HEK293T (cell line): ENCODE measurements at regions not wholly inside any gene's neighbourhood (a gene's known extent, or its start where the extent isn't known, plus 50 kb on each side); places are given as distances from the start of the nearest gene placed in this dataset.

Experiments
- CTCF ChIA-PET: fragments of 350-600 bp; formaldehyde crosslinking; extraction: SDS; loops from one replicate; lab custom pipeline; 2021; ENCODE audit warnings: antibody characterized with exemption, inconsistent platforms; lab: Yijun Ruan, JAX
- POLR2A ChIA-PET: fragments of 350-600 bp; formaldehyde crosslinking; extraction: SDS; loops from one replicate; lab custom pipeline; 2020; ENCODE audit warnings: antibody characterized with exemption, inconsistent platforms; lab: Yijun Ruan, JAX
- DNase-seq: peaks from one replicate; pipeline ENCODE4 v3.0.0; 2012; ENCODE audit warnings: mixed read lengths; ENCODE audit errors: extremely low spot score
- ARNT ChIP-seq: fragments of 450-650 bp; IDR thresholded peaks from 2 replicates; pipeline ENCODE4 v1.6.1; 2017; ENCODE audit warnings: mild to moderate bottlenecking
- BHLHE40 ChIP-seq: fragments of 450-650 bp; IDR thresholded peaks from 2 replicates; pipeline ENCODE4 v1.6.1; 2016; ENCODE audit warnings: mild to moderate bottlenecking, moderate library complexity, borderline replicate concordance
- CTBP1 ChIP-seq: fragments of 450-650 bp; IDR thresholded peaks from 2 replicates; pipeline ENCODE4 v1.6.1; 2016; ENCODE audit warnings: borderline replicate concordance
- ELF4 ChIP-seq: fragments of 450-650 bp; IDR thresholded peaks from 2 replicates; pipeline ENCODE4 v1.6.1; 2017; ENCODE audit warnings: antibody characterized with exemption
- FOXA1 ChIP-seq: fragments of 450-650 bp; IDR thresholded peaks from 2 replicates; pipeline ENCODE4 v1.6.1; 2016; ENCODE audit warnings: mild to moderate bottlenecking
- FOXK2 ChIP-seq: fragments of 450-650 bp; IDR thresholded peaks from 2 replicates; pipeline ENCODE4 v1.6.1; 2016; ENCODE audit warnings: mild to moderate bottlenecking
- FOXM1 ChIP-seq: fragments of 450-650 bp; IDR thresholded peaks from 2 replicates; pipeline ENCODE4 v1.6.1; 2017; ENCODE audit warnings: mild to moderate bottlenecking, borderline replicate concordance
- HDGF ChIP-seq: fragments of 450-650 bp; IDR thresholded peaks from 2 replicates; pipeline ENCODE4 v1.6.1; 2017; ENCODE audit warnings: antibody characterized with exemption, borderline replicate concordance
- L3MBTL2 ChIP-seq: fragments of 450-650 bp; conservative IDR thresholded peaks from 2 replicates; pipeline ENCODE4 v1.6.1; 2016; ENCODE audit warnings: mild to moderate bottlenecking
- LEF1 ChIP-seq: fragments of 450-650 bp; IDR thresholded peaks from 2 replicates; pipeline ENCODE4 v1.6.1; 2017; ENCODE audit warnings: mild to moderate bottlenecking, borderline replicate concordance
- NFRKB ChIP-seq: fragments of 450-650 bp; IDR thresholded peaks from 2 replicates; pipeline ENCODE4 v1.6.1; 2016; ENCODE audit warnings: mild to moderate bottlenecking, moderate library complexity
- PKNOX1 ChIP-seq: fragments of 450-650 bp; IDR thresholded peaks from 2 replicates; pipeline ENCODE4 v1.6.1; 2016
- SP1 ChIP-seq: fragments of 450-650 bp; IDR thresholded peaks from 2 replicates; pipeline ENCODE4 v1.6.1; 2017
- SUZ12 ChIP-seq: fragments of 450-650 bp; IDR thresholded peaks from 2 replicates; pipeline ENCODE4 v1.6.1; 2016; ENCODE audit warnings: mild to moderate bottlenecking
- TARDBP ChIP-seq: fragments of 450-650 bp; IDR thresholded peaks from 2 replicates; pipeline ENCODE4 v1.6.1; 2016
- ZNF384 ChIP-seq: fragments of 450-650 bp; IDR thresholded peaks from 2 replicates; pipeline ENCODE4 v1.6.1; 2016

DNA sequence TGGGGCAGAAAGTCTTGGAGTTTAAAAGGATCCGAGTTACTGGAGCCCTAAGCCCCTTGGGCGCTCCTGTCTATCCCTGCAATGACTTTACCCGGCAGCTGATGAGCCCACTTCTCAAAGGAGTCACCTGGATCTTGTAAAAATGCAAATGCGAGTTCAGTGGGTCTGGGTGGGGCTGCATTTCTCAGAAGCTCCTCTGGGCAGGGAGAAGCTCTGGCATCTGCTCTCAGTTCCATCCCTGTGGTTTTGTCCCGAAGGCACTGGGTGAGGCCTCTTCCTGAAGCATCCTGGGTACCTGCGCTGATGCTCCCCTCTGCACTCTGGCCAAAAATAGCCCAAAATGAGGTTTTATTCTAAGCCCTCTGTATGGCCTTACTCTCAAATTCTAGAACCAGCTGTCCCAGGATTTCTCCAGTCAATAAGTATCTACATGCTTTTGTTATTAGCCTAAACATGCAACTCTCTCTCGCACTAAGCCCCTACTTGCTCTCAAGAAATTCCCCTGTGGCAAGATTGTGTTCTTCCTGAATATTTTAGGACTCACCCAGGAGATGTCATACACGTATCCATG is 167.8 kb upstream of the APCDD1 start:
- TF ChIP-seq BHLHE40 (no peak), ZNF384 (no peak), L3MBTL2 (no peak), FOXA1 (no peak)
- CTCF ChIA-PET: no interaction called here
- no peak for DNase-seq
- POLR2A ChIA-PET: no interaction called here

GRCh38 chr18:10289251-10289650 is 165.2 kb upstream of the APCDD1 start:
- TF ChIP-seq LEF1 (no peak), ZNF384 (no peak), FOXM1 (no peak), HDGF (no peak), L3MBTL2 (no peak), FOXK2 (no peak), SP1 (no peak), NFRKB (no peak), FOXA1 (no peak), ARNT (no peak)
- DNase-seq: no peak
- CTCF ChIA-PET: interaction anchor here (0.6 kb wide), 1 partner anchor 40 kb away, joined by 7 read pairs; no protein-coding TSS in a partner anchor
- POLR2A ChIA-PET: no interaction called here

DNA sequence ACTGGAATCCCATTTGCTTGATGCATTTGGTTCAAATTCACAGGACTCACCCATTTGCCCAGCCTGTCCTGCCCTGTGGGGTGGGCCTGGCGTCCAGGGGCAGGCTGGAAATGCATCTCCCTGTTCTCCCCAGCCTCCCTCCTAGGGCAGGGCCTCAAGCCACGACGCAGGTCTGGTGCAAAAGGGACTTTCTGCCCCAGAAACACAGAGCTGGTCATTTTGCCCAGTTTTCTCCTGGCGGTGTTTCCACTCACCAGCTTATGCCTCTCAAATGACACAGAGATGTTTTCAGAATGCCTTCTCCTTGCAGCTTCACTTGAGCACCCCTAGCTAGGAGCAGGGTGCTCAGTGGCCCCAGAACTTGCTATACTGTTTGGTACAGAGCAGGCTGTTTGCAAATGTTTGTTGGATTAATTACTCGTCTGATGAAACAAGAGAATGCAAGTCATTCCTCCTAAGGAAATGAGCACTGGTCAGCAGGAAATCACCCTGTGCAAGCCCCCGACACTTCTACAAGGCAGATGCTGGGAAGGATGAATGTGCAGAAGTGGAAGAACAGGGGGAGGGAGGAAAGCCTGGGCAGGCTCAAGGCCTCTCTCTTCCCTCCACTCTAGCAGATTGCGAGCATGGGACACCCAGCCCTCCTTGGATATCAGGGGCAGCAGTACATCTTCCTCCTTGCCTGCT is 164.3 kb upstream of the APCDD1 start:
- CTCF ChIA-PET: no interaction called here
- TF ChIP-seq L3MBTL2 (no peak), NFRKB (no peak), FOXA1 (no peak), FOXM1 (no peak), ELF4 (no peak), ZNF384 (no peak), ARNT (no peak), TARDBP (no peak), BHLHE40 (no peak), SP1 (no peak), SUZ12 (no peak), LEF1 (no peak), PKNOX1 (no peak)
- POLR2A ChIA-PET: no interaction called here
- DNase-seq: no peak

DNA sequence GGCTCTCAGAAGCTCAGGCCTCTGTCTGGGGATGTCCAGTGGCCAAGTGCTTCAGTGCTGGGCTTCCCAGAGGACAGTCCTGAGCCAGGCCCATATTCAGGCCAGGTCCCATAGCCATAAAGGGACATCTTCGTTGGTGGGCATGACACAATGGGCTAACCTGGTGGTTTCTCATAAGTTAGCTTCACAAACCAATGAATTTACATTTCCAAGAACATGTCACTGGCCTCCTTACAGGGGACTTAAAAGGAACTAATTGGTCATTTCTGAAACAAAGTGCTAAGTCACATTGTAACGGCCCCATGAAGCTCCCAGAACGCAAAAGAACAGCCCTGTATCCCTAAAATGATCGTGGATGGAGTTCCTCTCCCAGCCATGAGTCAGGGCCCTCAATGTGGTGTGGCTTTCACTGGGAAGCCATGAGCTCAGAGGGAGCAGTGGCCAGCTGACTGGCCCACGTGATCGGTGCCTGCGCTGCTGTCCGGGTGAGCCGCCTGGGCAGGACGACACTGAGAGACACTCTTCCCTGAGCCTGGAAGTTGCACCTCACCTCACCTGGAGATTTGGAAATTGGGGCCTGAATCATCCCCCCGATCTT is 163.7 kb upstream of the APCDD1 start:
- DNase-seq: no peak
- POLR2A ChIA-PET: no interaction called here
- TF ChIP-seq L3MBTL2: no peak
- TF ChIP-seq ARNT: no peak
- no peak for TF ChIP-seq FOXK2
- no peak for TF ChIP-seq TARDBP
- no peak for TF ChIP-seq PKNOX1
- TF ChIP-seq LEF1: no peak
- no peak for TF ChIP-seq CTBP1
- TF ChIP-seq BHLHE40: no peak
- no peak for TF ChIP-seq FOXM1
- no peak for TF ChIP-seq SP1
- no peak for TF ChIP-seq HDGF
- no peak for TF ChIP-seq SUZ12
- no peak for TF ChIP-seq ZNF384
- TF ChIP-seq FOXA1: no peak
- no peak for TF ChIP-seq ELF4
- CTCF ChIA-PET: no interaction called here

DNA sequence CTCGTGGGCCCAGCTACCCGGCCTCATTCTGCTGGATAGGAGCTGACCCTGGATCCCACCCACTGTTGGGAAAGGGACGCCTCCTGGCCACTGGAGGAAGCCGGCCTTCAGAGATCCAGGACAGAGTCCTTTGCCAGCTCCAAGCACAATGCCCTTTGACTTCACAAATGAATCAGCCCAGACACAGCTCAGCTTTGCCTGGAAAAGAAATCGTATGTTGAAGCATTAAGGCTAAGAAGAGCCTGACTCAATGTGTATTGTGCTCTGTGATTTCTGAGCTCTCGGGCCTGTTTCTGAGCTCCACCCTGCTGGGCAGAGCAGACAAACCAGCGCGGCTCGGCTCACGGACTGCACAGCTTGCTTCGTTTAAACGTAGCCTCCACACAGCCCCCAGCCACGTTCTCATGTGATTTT is 162.9 kb upstream of the APCDD1 start:
- DNase-seq: no peak
- CTCF ChIA-PET: no interaction called here
- POLR2A ChIA-PET: no interaction called here
- TF ChIP-seq L3MBTL2 (no peak), LEF1 (no peak), ZNF384 (no peak), BHLHE40 (no peak), FOXM1 (no peak), PKNOX1 (no peak)

DNA sequence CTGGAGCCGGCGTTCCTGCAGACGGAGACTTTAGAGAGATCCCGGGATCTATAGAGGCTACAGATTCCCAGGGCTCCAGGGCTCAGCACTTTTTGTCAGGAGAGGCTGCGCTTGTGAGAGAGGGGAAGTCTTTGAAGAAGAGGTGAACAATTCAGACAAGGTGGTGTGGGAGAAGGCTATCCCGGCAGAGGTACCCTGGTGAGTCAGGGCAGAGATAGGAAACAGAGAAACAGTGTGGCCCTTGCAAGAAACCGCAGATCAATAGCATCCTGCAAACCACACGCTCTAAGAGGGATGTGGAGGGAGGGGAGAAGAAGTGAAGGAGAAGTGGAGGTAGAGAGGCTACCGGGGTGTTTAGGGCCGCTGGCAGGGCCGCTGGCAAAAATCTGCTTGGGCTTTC is 160.5 kb upstream of the APCDD1 start:
- TF ChIP-seq HDGF: no peak
- no peak for TF ChIP-seq TARDBP
- no peak for TF ChIP-seq FOXK2
- no peak for TF ChIP-seq L3MBTL2
- no peak for TF ChIP-seq NFRKB
- TF ChIP-seq FOXA1: no peak
- TF ChIP-seq FOXM1: no peak
- no peak for TF ChIP-seq SP1
- TF ChIP-seq LEF1: no peak
- no peak for TF ChIP-seq PKNOX1
- TF ChIP-seq SUZ12: no peak
- TF ChIP-seq ARNT: no peak
- TF ChIP-seq CTBP1: no peak
- no peak for TF ChIP-seq ZNF384
- TF ChIP-seq ELF4: no peak
- no peak for TF ChIP-seq BHLHE40
- ChIA-PET POLR2A (no interaction called here), CTCF (no interaction called here)
- DNase-seq: no peak
